CD4-positive, alpha-beta T cell (primary cell): ENCODE measurements at regions not wholly inside any gene's neighbourhood (a gene's known extent, or its start where the extent isn't known, plus 50 kb on each side); places are given as distances from the start of the nearest gene placed in this dataset.

Source experiments
- ATAC-seq: fragments of 200-7000 bp; cut with Tn5 transposase; one replicate; pipeline ENCODE4 v1.10.0; 2022; ENCODE audit warnings: mild to moderate bottlenecking; ENCODE audit not compliant: poor library complexity
- CTCF ChIA-PET: fragments of 350-600 bp; sonication (Branson Sonifier 250); formaldehyde crosslinking; loops from one replicate; lab custom pipeline; 2021; ENCODE audit warnings: antibody characterized with exemption, inconsistent platforms; lab: Charles Lee
- POLR2A ChIA-PET: fragments of 350-600 bp; sonication (Branson Sonifier 250); formaldehyde crosslinking; loops from one replicate; lab custom pipeline; 2021; ENCODE audit warnings: antibody characterized with exemption, inconsistent platforms; lab: Charles Lee
- DNase-seq, 14 experiments: peaks; one replicate each; pipeline ENCODE4 v3.0.0-alpha.2; 2013 to 2020; ENCODE audit warnings: mixed read lengths in 2 of 14
- H3K27ac ChIP-seq, 2 donors: one replicate each; pipeline versions ENCODE4 v1.5.1 to v1.7.0; 2013; ENCODE audit warnings: low read length in 2 of 2, low read depth in 1 of 2, mild to moderate bottlenecking in 1 of 2
- H3K27me3 ChIP-seq, 2 experiments: 1 replicate in 1 of 2; 2 replicates in 1 of 2; pipeline versions ENCODE4 v1.6.1 to v1.7.0; 2013; ENCODE audit warnings: low read length in 2 of 2, control low read depth in 1 of 2, mild to moderate bottlenecking in 1 of 2, moderate library complexity in 1 of 2; ENCODE audit not compliant: insufficient read depth in 2 of 2, control insufficient read depth in 1 of 2
- H3K36me3 ChIP-seq: one replicate; pipeline ENCODE4 v1.6.1; 2013; ENCODE audit warnings: low read length, control low read depth; ENCODE audit not compliant: insufficient read depth
- H3K4me1 ChIP-seq: one replicate; pipeline ENCODE4 v1.6.1; 2013; ENCODE audit warnings: low read length, control low read depth; ENCODE audit not compliant: insufficient read depth
- H3K4me3 ChIP-seq: one replicate; pipeline ENCODE4 v1.5.1; 2013; ENCODE audit warnings: mild to moderate bottlenecking, low read length, moderate library complexity
- H3K9me3 ChIP-seq, 2 experiments: 1 replicate in 1 of 2; 2 replicates in 1 of 2; pipeline versions ENCODE4 v1.6.1 to v1.7.0; 2013; ENCODE audit warnings: low read length in 2 of 2, mild to moderate bottlenecking in 2 of 2, control low read depth in 1 of 2, moderate library complexity in 1 of 2; ENCODE audit not compliant: control insufficient read depth in 1 of 2, insufficient read depth in 1 of 2
- H3K27ac Mint-ChIP-seq: one replicate; pipeline ENCODE4 v1.8.0; 2020; ENCODE audit warnings: mixed read lengths
- H3K27me3 Mint-ChIP-seq: one replicate; pipeline ENCODE4 v1.8.0; 2021; ENCODE audit warnings: mixed read lengths
- H3K36me3 Mint-ChIP-seq: one replicate; pipeline ENCODE4 v1.8.0; 2021; ENCODE audit warnings: low read depth, mixed read lengths
- H3K4me1 Mint-ChIP-seq: one replicate; pipeline ENCODE4 v1.8.0; 2021; ENCODE audit warnings: low read depth, mixed read lengths
- H3K4me3 Mint-ChIP-seq: one replicate; pipeline ENCODE4 v1.8.0; 2020; ENCODE audit warnings: mild to moderate bottlenecking, mixed read lengths
- H3K9me3 Mint-ChIP-seq: one replicate; pipeline ENCODE4 v1.8.0; 2020; ENCODE audit warnings: mixed read lengths
- CTCF ChIP-seq: fragments of 200-600 bp; IDR thresholded peaks from one replicate; pipeline ENCODE4 v1.8.0; 2022; ENCODE audit warnings: antibody characterized with exemption, mild to moderate bottlenecking
- intact Hi-C, 2 experiments: fragments of 100-400 bp; cut with DNase I in 1 of 2; cut with micrococcal nuclease in 1 of 2; formaldehyde crosslinking; loops; one replicate each; pipeline versions ENCODE4 v1.15.1 to v1.9.0; 2023 to 2025; cut with DNase I, micrococcal nuclease

DNA sequence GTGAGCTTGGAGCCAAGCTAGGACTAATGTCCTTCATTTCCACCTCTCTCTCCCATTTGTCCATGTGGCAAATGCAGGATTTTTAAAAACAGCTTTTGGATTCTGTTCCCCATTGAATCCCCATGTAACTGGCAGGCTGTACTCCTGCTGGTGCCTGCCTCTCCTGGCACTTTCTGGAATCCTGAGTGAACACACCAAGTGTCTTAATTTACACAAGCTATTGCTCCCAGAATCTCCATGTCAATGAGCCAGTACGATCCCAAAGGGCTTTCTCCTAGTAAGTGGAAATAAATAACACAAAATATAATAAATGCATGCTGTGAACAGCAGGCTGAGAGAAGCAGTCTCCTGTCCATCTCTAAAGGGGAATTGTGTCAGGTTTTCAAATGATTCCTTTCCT is 88.4 kb upstream of the WWC1 start:
- H3K27me3 Mint-ChIP-seq, result no peaks in the 10 kb centered on the region
- Histone ChIP-seq H3K36me3 (no peaks in the 10 kb centered on the region), H3K4me1 (no peaks in the 10 kb centered on the region), H3K9me3 (no peaks in the 10 kb centered on the region), H3K27ac (no peak overlapping the region), H3K4me3 (no peak overlapping the region), H3K27me3 (no peaks in the 10 kb centered on the region)
- ChIA-PET CTCF (no interaction called here), POLR2A (no interaction called here)
- intact Hi-C loops, result no loop called here
- DNase-seq, result no peak
- TF ChIP-seq CTCF, result no peak
- no peaks in the 10 kb centered on the region for H3K36me3 Mint-ChIP-seq
- ATAC-seq, result no peak
- no peak overlapping the region for H3K27ac Mint-ChIP-seq
- no peaks in the 10 kb centered on the region for H3K9me3 Mint-ChIP-seq
- no peaks in the 10 kb centered on the region for H3K4me1 Mint-ChIP-seq
- H3K4me3 Mint-ChIP-seq, result no peak overlapping the region

GRCh38 chr5:168204165-168204564 is 87.3 kb upstream of the WWC1 start:
- Histone ChIP-seq H3K36me3 (no peaks in the 10 kb centered on the region), H3K9me3 (no peaks in the 10 kb centered on the region), H3K4me1 (no peaks in the 10 kb centered on the region), H3K4me3 (no peak overlapping the region), H3K27ac (no peak overlapping the region), H3K27me3 (no peaks in the 10 kb centered on the region)
- Mint-ChIP-seq H3K27me3 (no peaks in the 10 kb centered on the region), H3K4me3 (no peak overlapping the region), H3K4me1 (no peaks in the 10 kb centered on the region), H3K9me3 (no peaks in the 10 kb centered on the region), H3K36me3 (no peaks in the 10 kb centered on the region), H3K27ac (no peak overlapping the region)
- ATAC-seq (no peak), DNase-seq (no peak)
- TF ChIP-seq CTCF, result no peak
- POLR2A ChIA-PET, result no interaction called here
- intact Hi-C loops, result no loop called here
- CTCF ChIA-PET, result no interaction called here

GRCh38 chr5:168207450-168208029 is 83.9 kb upstream of the WWC1 start:
- Histone ChIP-seq H3K4me3 (no peak overlapping the region), H3K27me3 (no peaks in the 10 kb centered on the region), H3K4me1 (no peaks in the 10 kb centered on the region), H3K9me3 (no peaks in the 10 kb centered on the region), H3K27ac (no peak overlapping the region), H3K36me3 (no peaks in the 10 kb centered on the region)
- Mint-ChIP-seq H3K4me1 (no peaks in the 10 kb centered on the region), H3K4me3 (no peak overlapping the region), H3K27me3 (no peaks in the 10 kb centered on the region), H3K27ac (no peak overlapping the region), H3K9me3 (no peaks in the 10 kb centered on the region), H3K36me3 (no peaks in the 10 kb centered on the region)
- no peak for TF ChIP-seq CTCF
- intact Hi-C loops, result no loop called here
- ChIA-PET CTCF (no interaction called here), POLR2A (no interaction called here)
- DNase-seq (no peak), ATAC-seq (no peak)
